Breast epithelium (tissue), 3 donors: ENCODE measurements at regions not wholly inside any gene's neighbourhood (a gene's known extent, or its start where the extent isn't known, plus 50 kb on each side); places are given as distances from the start of the nearest gene placed in this dataset.

Experiments used
- POLR2A ChIP-seq: fragments of 450-650 bp; IDR thresholded peaks from one replicate; pipeline ENCODE4 v1.6.1; 2016; ENCODE audit warnings: antibody characterized with exemption, mild to moderate bottlenecking, moderate library complexity
- TF ChIP-seq, protein P1 (sequence below), 3 donors: fragments of 450-650 bp; IDR thresholded peaks; one replicate each; pipeline ENCODE4 v1.5.1; 2016 to 2017; ENCODE audit warnings: antibody characterized with exemption in 3 of 3, mild to moderate bottlenecking in 3 of 3, moderate library complexity in 3 of 3

DNA sequence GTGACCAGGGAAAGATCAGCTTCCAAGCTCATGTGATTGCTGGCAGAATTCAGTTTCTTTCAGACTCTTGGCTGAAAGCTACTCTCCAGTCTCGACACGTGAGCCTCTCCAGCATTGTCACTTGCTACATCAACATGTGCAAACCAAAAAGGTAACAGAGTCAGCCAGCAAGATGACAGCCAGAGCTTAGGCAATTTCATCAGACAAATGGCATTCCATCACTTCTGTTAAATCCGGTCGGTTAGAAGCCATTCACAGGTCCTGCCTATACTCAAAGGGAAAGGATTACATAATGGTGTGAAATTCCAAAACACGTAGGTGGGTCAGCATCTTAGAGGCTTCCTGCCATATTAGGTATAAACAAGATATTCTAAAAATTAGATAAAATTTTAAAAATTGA, 700.9 kb downstream of the AACS start:
- TF ChIP-seq, protein P1, sequence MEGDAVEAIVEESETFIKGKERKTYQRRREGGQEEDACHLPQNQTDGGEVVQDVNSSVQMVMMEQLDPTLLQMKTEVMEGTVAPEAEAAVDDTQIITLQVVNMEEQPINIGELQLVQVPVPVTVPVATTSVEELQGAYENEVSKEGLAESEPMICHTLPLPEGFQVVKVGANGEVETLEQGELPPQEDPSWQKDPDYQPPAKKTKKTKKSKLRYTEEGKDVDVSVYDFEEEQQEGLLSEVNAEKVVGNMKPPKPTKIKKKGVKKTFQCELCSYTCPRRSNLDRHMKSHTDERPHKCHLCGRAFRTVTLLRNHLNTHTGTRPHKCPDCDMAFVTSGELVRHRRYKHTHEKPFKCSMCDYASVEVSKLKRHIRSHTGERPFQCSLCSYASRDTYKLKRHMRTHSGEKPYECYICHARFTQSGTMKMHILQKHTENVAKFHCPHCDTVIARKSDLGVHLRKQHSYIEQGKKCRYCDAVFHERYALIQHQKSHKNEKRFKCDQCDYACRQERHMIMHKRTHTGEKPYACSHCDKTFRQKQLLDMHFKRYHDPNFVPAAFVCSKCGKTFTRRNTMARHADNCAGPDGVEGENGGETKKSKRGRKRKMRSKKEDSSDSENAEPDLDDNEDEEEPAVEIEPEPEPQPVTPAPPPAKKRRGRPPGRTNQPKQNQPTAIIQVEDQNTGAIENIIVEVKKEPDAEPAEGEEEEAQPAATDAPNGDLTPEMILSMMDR (IDR thresholded peaks at IDR 0.05): no peak
- TF ChIP-seq POLR2A: no peak
